Stimulated activated CD4-positive, alpha-beta T cell treated with anti-CD3 and anti-CD28 coated beads, Interleukin-4, amount 100 ng/mL, for 1 hour (primary cell): ENCODE measurements at regions not wholly inside any gene's neighbourhood (a gene's known extent, or its start where the extent isn't known, plus 50 kb on each side); places are given as distances from the start of the nearest gene placed in this dataset.

ENCODE experiments used
- DNase-seq: peaks from one replicate; pipeline ENCODE4 v3.0.0-alpha.2; 2020

GRCh38 chr12:28949184-28949583 lies 199.9 kb upstream of the FAR2 start:
- no peak for DNase-seq

GRCh38 chr12:28950049-28950448 lies 199.0 kb upstream of the FAR2 start:
- DNase-seq = no peak

- no peak for DNase-seq
Observed at GRCh38 chr12:28951935-28952334, 197.1 kb upstream of the FAR2 start.

- no peak for DNase-seq
Observed at GRCh38 chr12:28954333-28954732, 194.7 kb upstream of the FAR2 start.

GRCh38 chr12:28955491-28955890 lies 193.6 kb upstream of the FAR2 start:
- no peak for DNase-seq

GRCh38 chr12:28955931-28956330 lies 193.1 kb upstream of the FAR2 start:
- DNase-seq = no peak

GRCh38 chr12:28958553-28959195 lies 190.4 kb upstream of the FAR2 start:
- no peak for DNase-seq

- no peak for DNase-seq
Observed at GRCh38 chr12:28961948-28962384, 187.1 kb upstream of the FAR2 start.

- no peak for DNase-seq
Observed at GRCh38 chr12:28963554-28963953, 185.5 kb upstream of the FAR2 start.

GRCh38 chr12:28966046-28966780 lies 182.9 kb upstream of the FAR2 start:
- DNase-seq = no peak

GRCh38 chr12:28967426-28967825 lies 181.7 kb upstream of the FAR2 start:
- no peak for DNase-seq

GRCh38 chr12:28973491-28973890 lies 175.6 kb upstream of the FAR2 start:
- no peak for DNase-seq

GRCh38 chr12:28974166-28974565 lies 174.9 kb upstream of the FAR2 start:
- no peak for DNase-seq

GRCh38 chr12:28974883-28975282 lies 174.2 kb upstream of the FAR2 start:
- no peak for DNase-seq

- no peak for DNase-seq
Observed at GRCh38 chr12:28975564-28976340, 173.3 kb upstream of the FAR2 start.

GRCh38 chr12:28980436-28980835 lies 168.6 kb upstream of the FAR2 start:
- DNase-seq = no peak

GRCh38 chr12:28987538-28988324 lies 161.3 kb upstream of the FAR2 start:
- DNase-seq = no peak

- no peak for DNase-seq
Observed at GRCh38 chr12:28988325-28988704, 160.8 kb upstream of the FAR2 start.

- DNase-seq = no peak
Observed at GRCh38 chr12:28991626-28992025, 157.5 kb upstream of the FAR2 start.

- no peak for DNase-seq
Observed at GRCh38 chr12:28993720-28994119, 155.4 kb upstream of the FAR2 start.

- no peak for DNase-seq
Observed at GRCh38 chr12:28994179-28994715, 154.8 kb upstream of the FAR2 start.

GRCh38 chr12:28996688-28997087 lies 152.4 kb upstream of the FAR2 start:
- DNase-seq = no peak

- no peak for DNase-seq
Observed at GRCh38 chr12:28998662-28999120, 150.4 kb upstream of the FAR2 start.
